ENCODE measurements at regions not wholly inside any gene's neighbourhood (a gene's known extent, or its start where the extent isn't known, plus 50 kb on each side); places are given as distances from the start of the nearest gene placed in this dataset.

DNA sequence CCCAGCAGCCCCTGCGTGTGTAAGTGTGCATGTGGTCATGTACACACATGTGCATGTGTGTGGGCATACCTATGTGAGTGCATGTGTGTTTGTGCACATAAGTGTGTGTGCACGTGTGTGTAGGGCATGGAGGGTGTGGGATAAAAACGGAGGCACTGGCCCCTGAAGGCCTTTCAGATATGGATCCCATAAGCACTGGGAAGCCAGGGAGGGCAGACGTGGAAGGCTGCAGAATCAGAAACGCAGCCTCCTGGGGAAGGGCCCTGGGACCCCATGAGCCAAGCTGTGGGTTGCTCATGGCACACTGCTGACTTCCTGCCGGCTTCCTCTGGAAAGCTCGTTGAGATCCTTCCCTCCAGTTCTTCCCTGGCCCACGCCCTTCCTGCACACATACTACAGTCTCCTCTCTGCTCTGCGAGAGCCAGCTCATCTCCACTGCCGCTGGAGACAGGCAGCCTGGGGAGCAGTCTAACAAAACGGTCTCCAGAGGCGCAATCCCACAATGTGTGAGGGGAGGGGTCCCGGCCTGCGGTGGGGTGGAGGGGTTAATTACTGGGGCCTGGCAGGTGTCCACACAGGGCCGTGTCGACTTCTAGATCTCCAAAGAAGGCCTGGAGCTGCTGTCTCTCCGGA, 435.2 kb upstream of the B3GAT1 start (continued):
- TF ChIP-seq, protein P1, sequence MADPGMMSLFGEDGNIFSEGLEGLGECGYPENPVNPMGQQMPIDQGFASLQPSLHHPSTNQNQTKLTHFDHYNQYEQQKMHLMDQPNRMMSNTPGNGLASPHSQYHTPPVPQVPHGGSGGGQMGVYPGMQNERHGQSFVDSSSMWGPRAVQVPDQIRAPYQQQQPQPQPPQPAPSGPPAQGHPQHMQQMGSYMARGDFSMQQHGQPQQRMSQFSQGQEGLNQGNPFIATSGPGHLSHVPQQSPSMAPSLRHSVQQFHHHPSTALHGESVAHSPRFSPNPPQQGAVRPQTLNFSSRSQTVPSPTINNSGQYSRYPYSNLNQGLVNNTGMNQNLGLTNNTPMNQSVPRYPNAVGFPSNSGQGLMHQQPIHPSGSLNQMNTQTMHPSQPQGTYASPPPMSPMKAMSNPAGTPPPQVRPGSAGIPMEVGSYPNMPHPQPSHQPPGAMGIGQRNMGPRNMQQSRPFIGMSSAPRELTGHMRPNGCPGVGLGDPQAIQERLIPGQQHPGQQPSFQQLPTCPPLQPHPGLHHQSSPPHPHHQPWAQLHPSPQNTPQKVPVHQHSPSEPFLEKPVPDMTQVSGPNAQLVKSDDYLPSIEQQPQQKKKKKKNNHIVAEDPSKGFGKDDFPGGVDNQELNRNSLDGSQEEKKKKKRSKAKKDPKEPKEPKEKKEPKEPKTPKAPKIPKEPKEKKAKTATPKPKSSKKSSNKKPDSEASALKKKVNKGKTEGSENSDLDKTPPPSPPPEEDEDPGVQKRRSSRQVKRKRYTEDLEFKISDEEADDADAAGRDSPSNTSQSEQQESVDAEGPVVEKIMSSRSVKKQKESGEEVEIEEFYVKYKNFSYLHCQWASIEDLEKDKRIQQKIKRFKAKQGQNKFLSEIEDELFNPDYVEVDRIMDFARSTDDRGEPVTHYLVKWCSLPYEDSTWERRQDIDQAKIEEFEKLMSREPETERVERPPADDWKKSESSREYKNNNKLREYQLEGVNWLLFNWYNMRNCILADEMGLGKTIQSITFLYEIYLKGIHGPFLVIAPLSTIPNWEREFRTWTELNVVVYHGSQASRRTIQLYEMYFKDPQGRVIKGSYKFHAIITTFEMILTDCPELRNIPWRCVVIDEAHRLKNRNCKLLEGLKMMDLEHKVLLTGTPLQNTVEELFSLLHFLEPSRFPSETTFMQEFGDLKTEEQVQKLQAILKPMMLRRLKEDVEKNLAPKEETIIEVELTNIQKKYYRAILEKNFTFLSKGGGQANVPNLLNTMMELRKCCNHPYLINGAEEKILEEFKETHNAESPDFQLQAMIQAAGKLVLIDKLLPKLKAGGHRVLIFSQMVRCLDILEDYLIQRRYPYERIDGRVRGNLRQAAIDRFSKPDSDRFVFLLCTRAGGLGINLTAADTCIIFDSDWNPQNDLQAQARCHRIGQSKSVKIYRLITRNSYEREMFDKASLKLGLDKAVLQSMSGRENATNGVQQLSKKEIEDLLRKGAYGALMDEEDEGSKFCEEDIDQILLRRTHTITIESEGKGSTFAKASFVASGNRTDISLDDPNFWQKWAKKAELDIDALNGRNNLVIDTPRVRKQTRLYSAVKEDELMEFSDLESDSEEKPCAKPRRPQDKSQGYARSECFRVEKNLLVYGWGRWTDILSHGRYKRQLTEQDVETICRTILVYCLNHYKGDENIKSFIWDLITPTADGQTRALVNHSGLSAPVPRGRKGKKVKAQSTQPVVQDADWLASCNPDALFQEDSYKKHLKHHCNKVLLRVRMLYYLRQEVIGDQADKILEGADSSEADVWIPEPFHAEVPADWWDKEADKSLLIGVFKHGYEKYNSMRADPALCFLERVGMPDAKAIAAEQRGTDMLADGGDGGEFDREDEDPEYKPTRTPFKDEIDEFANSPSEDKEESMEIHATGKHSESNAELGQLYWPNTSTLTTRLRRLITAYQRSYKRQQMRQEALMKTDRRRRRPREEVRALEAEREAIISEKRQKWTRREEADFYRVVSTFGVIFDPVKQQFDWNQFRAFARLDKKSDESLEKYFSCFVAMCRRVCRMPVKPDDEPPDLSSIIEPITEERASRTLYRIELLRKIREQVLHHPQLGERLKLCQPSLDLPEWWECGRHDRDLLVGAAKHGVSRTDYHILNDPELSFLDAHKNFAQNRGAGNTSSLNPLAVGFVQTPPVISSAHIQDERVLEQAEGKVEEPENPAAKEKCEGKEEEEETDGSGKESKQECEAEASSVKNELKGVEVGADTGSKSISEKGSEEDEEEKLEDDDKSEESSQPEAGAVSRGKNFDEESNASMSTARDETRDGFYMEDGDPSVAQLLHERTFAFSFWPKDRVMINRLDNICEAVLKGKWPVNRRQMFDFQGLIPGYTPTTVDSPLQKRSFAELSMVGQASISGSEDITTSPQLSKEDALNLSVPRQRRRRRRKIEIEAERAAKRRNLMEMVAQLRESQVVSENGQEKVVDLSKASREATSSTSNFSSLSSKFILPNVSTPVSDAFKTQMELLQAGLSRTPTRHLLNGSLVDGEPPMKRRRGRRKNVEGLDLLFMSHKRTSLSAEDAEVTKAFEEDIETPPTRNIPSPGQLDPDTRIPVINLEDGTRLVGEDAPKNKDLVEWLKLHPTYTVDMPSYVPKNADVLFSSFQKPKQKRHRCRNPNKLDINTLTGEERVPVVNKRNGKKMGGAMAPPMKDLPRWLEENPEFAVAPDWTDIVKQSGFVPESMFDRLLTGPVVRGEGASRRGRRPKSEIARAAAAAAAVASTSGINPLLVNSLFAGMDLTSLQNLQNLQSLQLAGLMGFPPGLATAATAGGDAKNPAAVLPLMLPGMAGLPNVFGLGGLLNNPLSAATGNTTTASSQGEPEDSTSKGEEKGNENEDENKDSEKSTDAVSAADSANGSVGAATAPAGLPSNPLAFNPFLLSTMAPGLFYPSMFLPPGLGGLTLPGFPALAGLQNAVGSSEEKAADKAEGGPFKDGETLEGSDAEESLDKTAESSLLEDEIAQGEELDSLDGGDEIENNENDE (IDR thresholded peaks at IDR 0.05; ENCODE audit: insufficient replicate concordance, low read length): no peak
- no peak for TF ChIP-seq RXRA (IDR thresholded peaks at IDR 0.05; ENCODE audit: insufficient read depth, low read depth, low read length)
